Mucosa of descending colon (tissue), 3 donors: ENCODE measurements at regions not wholly inside any gene's neighbourhood (a gene's known extent, or its start where the extent isn't known, plus 50 kb on each side); places are given as distances from the start of the nearest gene placed in this dataset.

Source experiments
- ATAC-seq: fragments of 200-7000 bp; cut with Tn5 transposase; one replicate; pipeline ENCODE4 v1.9.1; 2020; ENCODE audit warnings: mild to moderate bottlenecking, moderate library complexity
- DNase-seq, 3 donors: peaks; one replicate each; pipeline ENCODE4 v3.0.0-alpha.2; 2020
- H3K36me3 ChIP-seq: fragments of 200-600 bp; one replicate; pipeline ENCODE4 v1.8.0; 2021; ENCODE audit warnings: low read depth, mild to moderate bottlenecking
- H3K4me1 ChIP-seq: fragments of 200-600 bp; one replicate; pipeline ENCODE4 v1.8.0; 2021; ENCODE audit warnings: low read depth, mild to moderate bottlenecking
- H3K4me3 ChIP-seq: fragments of 200-600 bp; one replicate; pipeline ENCODE4 v1.8.0; 2021; ENCODE audit warnings: mild to moderate bottlenecking
- H3K9me3 ChIP-seq: fragments of 200-600 bp; one replicate; pipeline ENCODE4 v1.8.0; 2021; ENCODE audit warnings: mild to moderate bottlenecking
- intact Hi-C, 2 donors: fragments of 100-400 bp; cut with DNase I in 1 of 2; cut with micrococcal nuclease in 1 of 2; formaldehyde crosslinking; loops; one replicate each; pipeline versions ENCODE4 v1.11.0 to v1.11.1; 2022; cut with DNase I, micrococcal nuclease
- TF ChIP-seq, protein P1 (sequence below): fragments of 200-600 bp; IDR thresholded peaks from one replicate; pipeline ENCODE4 v1.8.0; 2022; ENCODE audit warnings: antibody characterized with exemption, mild to moderate bottlenecking
- donor health status: DM: no; HTN: no; CAD: no; lungs with moderate emphysema.
- donor health status: DM: no; HTN: no; CAD: no.
- donor health status: DM: no; HTN: yes; CAD: no.

DNA sequence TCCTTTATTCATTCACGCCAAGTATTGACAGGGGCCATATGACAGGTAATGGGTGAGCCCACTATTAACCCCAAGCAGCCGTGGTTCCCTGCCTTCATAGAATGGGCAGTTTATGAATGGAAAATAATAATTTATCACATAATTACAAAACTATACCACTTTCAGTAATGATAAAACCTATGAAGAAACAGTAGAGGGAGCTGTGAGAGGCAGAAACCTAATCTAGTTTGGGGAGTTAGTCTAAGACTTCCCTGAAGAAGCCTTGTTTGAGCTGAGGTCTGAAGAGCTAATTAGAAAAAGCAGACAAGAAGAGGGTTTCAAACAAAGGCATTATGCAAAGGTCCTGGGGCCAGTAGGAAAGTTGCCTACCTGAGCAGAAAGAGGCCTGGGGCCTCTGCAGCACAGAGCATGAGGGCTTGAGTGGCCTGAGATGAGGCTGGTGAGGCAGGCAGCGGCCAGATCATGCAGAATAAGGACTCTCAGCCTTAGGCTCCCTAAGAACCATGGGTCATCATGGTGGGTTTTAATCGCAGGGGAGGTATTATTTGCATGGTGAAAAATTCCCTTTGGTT is 142.8 kb downstream of the ATG4C start:
- DNase-seq (no peak), ATAC-seq (no peak)
- TF ChIP-seq, protein P1, sequence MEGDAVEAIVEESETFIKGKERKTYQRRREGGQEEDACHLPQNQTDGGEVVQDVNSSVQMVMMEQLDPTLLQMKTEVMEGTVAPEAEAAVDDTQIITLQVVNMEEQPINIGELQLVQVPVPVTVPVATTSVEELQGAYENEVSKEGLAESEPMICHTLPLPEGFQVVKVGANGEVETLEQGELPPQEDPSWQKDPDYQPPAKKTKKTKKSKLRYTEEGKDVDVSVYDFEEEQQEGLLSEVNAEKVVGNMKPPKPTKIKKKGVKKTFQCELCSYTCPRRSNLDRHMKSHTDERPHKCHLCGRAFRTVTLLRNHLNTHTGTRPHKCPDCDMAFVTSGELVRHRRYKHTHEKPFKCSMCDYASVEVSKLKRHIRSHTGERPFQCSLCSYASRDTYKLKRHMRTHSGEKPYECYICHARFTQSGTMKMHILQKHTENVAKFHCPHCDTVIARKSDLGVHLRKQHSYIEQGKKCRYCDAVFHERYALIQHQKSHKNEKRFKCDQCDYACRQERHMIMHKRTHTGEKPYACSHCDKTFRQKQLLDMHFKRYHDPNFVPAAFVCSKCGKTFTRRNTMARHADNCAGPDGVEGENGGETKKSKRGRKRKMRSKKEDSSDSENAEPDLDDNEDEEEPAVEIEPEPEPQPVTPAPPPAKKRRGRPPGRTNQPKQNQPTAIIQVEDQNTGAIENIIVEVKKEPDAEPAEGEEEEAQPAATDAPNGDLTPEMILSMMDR = no peak
- H3K9me3 ChIP-seq = no peaks in the 10 kb centered on the region
- no peaks in the 10 kb centered on the region for H3K36me3 ChIP-seq
- intact Hi-C loops = no loop called here
- H3K4me1 ChIP-seq = no peaks in the 10 kb centered on the region
- H3K4me3 ChIP-seq = no peak overlapping the region

DNA sequence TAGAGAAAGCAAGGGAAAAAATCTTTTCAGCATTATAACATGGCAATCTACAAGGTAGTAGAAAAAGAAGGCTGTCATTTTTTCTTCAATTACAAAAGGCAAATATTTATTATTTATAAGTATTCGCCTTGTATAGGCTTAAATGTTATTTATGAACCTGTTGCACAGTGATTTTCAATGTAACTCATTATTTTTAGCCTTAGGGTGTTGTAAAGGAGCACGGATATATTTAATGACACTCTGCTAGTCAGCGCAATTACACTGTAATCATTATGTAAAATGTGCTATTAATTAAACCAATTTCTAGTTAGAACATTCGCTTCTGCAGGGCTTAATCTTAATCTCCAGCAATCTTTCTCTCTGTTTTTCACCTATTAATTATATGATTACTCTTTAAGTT is 145.0 kb downstream of the ATG4C start:
- Histone ChIP-seq H3K9me3 (no peaks in the 10 kb centered on the region), H3K36me3 (no peaks in the 10 kb centered on the region), H3K4me1 (no peaks in the 10 kb centered on the region), H3K4me3 (no peak overlapping the region)
- TF ChIP-seq, protein P1 = no peak
- intact Hi-C loops = no loop called here
- no peak for ATAC-seq
- DNase-seq = no peak

DNA sequence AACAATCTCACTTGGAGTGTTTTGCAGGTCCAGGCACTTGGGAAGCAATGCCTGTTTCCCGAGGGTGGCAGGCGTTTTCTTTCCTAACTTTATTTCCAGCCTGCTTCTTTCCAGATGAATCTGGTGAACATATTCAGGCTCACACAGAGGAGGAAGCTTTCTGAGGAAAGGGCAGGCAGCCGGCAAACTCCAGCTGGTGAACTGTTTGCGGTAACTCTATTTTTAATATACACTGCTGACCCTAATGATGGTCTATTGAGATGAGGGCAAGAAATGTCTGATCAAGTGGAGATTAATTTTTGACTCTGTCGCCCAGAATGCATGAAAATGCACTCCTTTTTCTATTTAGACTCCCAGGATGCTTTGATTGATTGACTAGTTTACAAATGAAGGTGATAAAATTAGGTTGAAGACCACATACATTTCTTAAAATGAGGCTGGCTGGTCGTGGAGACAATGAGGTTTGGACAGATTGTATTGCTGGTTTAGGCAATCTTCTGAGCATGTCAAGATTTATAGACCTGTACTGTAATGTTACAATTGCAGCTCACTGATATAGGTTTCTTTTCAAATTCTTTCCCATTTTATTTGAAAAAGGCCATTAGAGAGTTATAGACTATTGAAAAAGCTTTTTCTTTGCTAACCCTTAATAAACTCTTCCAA is 153.8 kb downstream of the ATG4C start:
- intact Hi-C loops = no loop called here
- TF ChIP-seq, protein P1 = no peak
- H3K36me3 ChIP-seq = no peaks in the 10 kb centered on the region
- DNase-seq (no peak), ATAC-seq (no peak)
- no peaks in the 10 kb centered on the region for H3K9me3 ChIP-seq
- no peak overlapping the region for H3K4me3 ChIP-seq
- H3K4me1 ChIP-seq = no peaks in the 10 kb centered on the region

DNA sequence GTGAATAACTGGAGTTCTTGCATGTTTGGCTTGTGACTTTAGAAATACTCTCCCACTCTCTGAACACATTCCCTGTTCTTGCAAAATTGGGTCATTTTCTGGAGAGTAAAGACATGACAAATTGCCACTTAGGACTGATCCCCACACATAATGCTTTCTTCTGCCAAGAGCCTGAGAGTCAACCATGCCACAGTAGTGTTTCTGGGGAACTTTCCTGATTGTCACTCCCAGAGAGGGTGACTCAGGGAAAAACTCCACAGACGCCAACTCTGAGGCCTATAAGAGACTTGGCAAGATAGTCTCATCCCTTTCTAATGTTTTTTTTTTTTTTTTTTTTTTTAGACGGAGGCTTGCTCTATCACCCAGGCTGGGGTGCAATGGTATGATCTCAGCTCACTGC is 157.8 kb downstream of the ATG4C start:
- intact Hi-C loops = no loop called here
- no peaks in the 10 kb centered on the region for H3K9me3 ChIP-seq
- H3K4me3 ChIP-seq = no peak overlapping the region
- ATAC-seq = no peak
- H3K36me3 ChIP-seq = no peaks in the 10 kb centered on the region
- no peak for DNase-seq
- TF ChIP-seq, protein P1 = no peak
- no peaks in the 10 kb centered on the region for H3K4me1 ChIP-seq

DNA sequence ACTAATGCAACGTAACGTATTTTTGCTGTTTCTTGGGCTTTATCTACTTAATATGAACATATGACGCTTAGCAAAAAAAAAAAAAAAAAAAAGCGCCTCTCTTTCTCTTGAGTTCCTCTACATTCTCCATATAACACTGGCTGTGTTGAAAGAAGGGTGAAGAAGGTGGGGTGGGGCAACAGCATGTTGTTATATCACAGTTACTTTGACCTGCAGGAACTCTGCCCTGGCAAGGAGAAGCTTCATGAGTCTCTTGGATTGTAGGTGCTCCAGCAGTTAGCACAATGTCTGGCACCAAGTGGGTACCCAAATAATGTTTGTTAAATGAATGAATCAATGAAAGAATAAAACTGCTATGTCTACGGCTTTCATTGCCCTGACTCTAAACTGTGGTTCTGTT is 162.6 kb downstream of the ATG4C start:
- H3K9me3 ChIP-seq = no peaks in the 10 kb centered on the region
- no peak overlapping the region for H3K4me3 ChIP-seq
- no peaks in the 10 kb centered on the region for H3K4me1 ChIP-seq
- TF ChIP-seq, protein P1 = no peak
- intact Hi-C loops = no loop called here
- H3K36me3 ChIP-seq = no peaks in the 10 kb centered on the region
- ATAC-seq (no peak), DNase-seq (no peak)

DNA sequence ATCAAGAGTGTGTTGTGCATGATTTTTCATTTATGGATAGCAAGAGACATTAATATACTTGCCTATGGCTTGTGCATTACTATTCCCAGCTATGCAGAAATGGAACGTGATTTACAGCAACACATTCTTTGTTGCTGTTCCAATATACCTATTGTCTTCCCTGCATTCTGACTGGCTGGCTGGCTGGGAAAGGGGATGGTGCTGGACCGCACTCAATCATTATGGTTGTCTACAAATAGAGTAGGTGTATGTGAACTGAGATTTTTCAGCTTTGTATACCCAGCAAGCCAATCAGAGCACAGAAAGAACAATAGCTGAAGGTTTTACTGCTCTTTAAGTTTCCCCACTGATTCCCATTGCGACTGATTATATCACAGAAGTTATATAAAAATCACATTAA is 167.5 kb downstream of the ATG4C start:
- TF ChIP-seq, protein P1 = no peak
- intact Hi-C loops = no loop called here
- no peaks in the 10 kb centered on the region for H3K4me1 ChIP-seq
- H3K4me3 ChIP-seq = no peak overlapping the region
- no peaks in the 10 kb centered on the region for H3K36me3 ChIP-seq
- H3K9me3 ChIP-seq = no peaks in the 10 kb centered on the region
- DNase-seq (no peak), ATAC-seq (peak; percentile 18)
